HCT116 (cell line): ENCODE measurements at regions not wholly inside any gene's neighbourhood (a gene's known extent, or its start where the extent isn't known, plus 50 kb on each side); places are given as distances from the start of the nearest gene placed in this dataset.

ENCODE experiments used
- ATAC-seq: fragments of 200-7000 bp; cut with Tn5 transposase; 2 replicates; pipeline ENCODE4 v1.9.1; 2020; ENCODE audit warnings: mild to moderate bottlenecking, moderate library complexity
- BruUV-seq: library from RNA; stranded (reverse); fragments of 400-500 nt; replicated peaks from 2 replicates; lab custom pipeline; 2021; lab: Mats Ljungman, UMichigan
- CTCF ChIA-PET: fragments of 300-600 bp; sonication (Branson Sonifier 250); formaldehyde crosslinking; loops from one replicate; lab custom pipeline; 2021; ENCODE audit warnings: antibody characterized with exemption; lab: Charles Lee
- POLR2A ChIA-PET: fragments of 300-600, 350-600 bp; sonication (Branson Sonifier 250); formaldehyde crosslinking; loops from one replicate; lab custom pipeline; 2021; ENCODE audit warnings: antibody characterized with exemption; lab: Charles Lee
- RAD21 ChIA-PET, 2 experiments: fragments of 300-600 bp; sonication (Branson Sonifier 250); formaldehyde crosslinking; loops; one replicate each; lab custom pipeline; 2023; ENCODE audit warnings: low total read pairs in 2 of 2; ENCODE audit not compliant: uncharacterized antibody in 2 of 2, unreplicated experiment in 2 of 2, low non-redundant PET in 1 of 2; lab: Charles Lee
- DNase-seq: peaks from one replicate; pipeline ENCODE4 v3.0.0-alpha.2; 2010; ENCODE audit warnings: low read depth, low spot score
- H2AFZ ChIP-seq: fragments of 200-600 bp; shearing (Covaris generic), sonication (generic); 2 replicates; pipeline ENCODE4 v1.6.1; 2017; ENCODE audit warnings: low read depth, mixed run types, mixed read lengths, antibody characterized with exemption, low read length; ENCODE audit not compliant: poor library complexity, severe bottlenecking
- H3K27ac ChIP-seq: 2 replicates; pipeline ENCODE4 v1.5.1; 2012; ENCODE audit warnings: low read depth, low read length
- H3K27me3 ChIP-seq: fragments of 200-600 bp; sonication (generic); 2 replicates; pipeline ENCODE4 v1.6.1; 2016; ENCODE audit warnings: mixed run types, low read length, mixed read lengths; ENCODE audit not compliant: insufficient read depth
- H3K36me3 ChIP-seq, 2 experiments: fragments of 200-500 bp in 1 of 2; fragments of 200-600 bp in 1 of 2; sonication (Bioruptor generic) in 1 of 2; sonication (generic) in 1 of 2; 2 replicates each; pipeline versions ENCODE4 v1.5.1 to v1.6.1; 2014 to 2016; ENCODE audit warnings: low read length in 2 of 2, inconsistent platforms in 1 of 2, mixed read lengths in 1 of 2, mixed run types in 1 of 2; ENCODE audit not compliant: insufficient read depth in 2 of 2, control insufficient read depth in 1 of 2
- H3K4me1 ChIP-seq, 2 experiments: fragments of 200-600 bp in 1 of 2; sonication (generic) in 1 of 2; 2 replicates each; pipeline versions ENCODE4 v1.5.1 to v1.6.1; 2012 to 2017; ENCODE audit warnings: low read length in 2 of 2, inconsistent platforms in 1 of 2, mild to moderate bottlenecking in 1 of 2, mixed read lengths in 1 of 2, mixed run types in 1 of 2, moderate library complexity in 1 of 2; ENCODE audit not compliant: insufficient read depth in 2 of 2, control insufficient read depth in 1 of 2
- H3K4me2 ChIP-seq: fragments of 200-600 bp; sonication (generic); 2 replicates; pipeline ENCODE4 v1.6.1; 2017; ENCODE audit warnings: mixed run types, low read length, mixed read lengths
- H3K4me3 ChIP-seq, 2 experiments: fragments of 200-600 bp in 1 of 2; sonication (generic) in 1 of 2; replicated peaks in 1 of 2; 2 replicates each; pipeline ENCODE4 v1.5.1; 2011 to 2016; ENCODE audit warnings: low read length in 2 of 2, control low read depth in 1 of 2, low read depth in 1 of 2, mild to moderate bottlenecking in 1 of 2, mixed read lengths in 1 of 2, mixed run types in 1 of 2
- H3K79me2 ChIP-seq: fragments of 200-600 bp; sonication (generic); 2 replicates; pipeline ENCODE4 v1.6.1; 2017; ENCODE audit warnings: mild to moderate bottlenecking, mixed run types, low read length, moderate library complexity, mixed read lengths; ENCODE audit not compliant: insufficient read depth
- H3K9ac ChIP-seq: fragments of 200-600 bp; sonication (generic); 2 replicates; pipeline ENCODE4 v1.6.1; 2016; ENCODE audit warnings: low read length, mixed read lengths
- H3K9me2 ChIP-seq: fragments of 200-600 bp; sonication (generic), shearing (Covaris generic); 2 replicates; pipeline ENCODE4 v1.6.1; 2017; ENCODE audit warnings: mixed run types, mild to moderate bottlenecking, moderate library complexity; ENCODE audit not compliant: insufficient read depth
- H3K9me3 ChIP-seq, 2 experiments: fragments of 200-500 bp in 1 of 2; fragments of 200-600 bp in 1 of 2; sonication (Bioruptor generic) in 1 of 2; sonication (generic) in 1 of 2; 2 replicates each; pipeline ENCODE4 v1.6.1; 2014 to 2017; ENCODE audit warnings: low read length in 2 of 2, mixed read lengths in 2 of 2, inconsistent platforms in 1 of 2, low read depth in 1 of 2, mild to moderate bottlenecking in 1 of 2, mixed run types in 1 of 2, moderate library complexity in 1 of 2; ENCODE audit not compliant: control insufficient read depth in 1 of 2, insufficient read depth in 1 of 2
- H4K20me1 ChIP-seq: fragments of 200-600 bp; sonication (generic), shearing (Covaris generic); 2 replicates; pipeline ENCODE4 v1.6.1; 2017; ENCODE audit warnings: mixed run types, mild to moderate bottlenecking, moderate library complexity; ENCODE audit not compliant: insufficient read depth
- CBX3 ChIP-seq: IDR thresholded peaks from 2 replicates; pipeline ENCODE4 v1.6.1; 2012; ENCODE audit warnings: low read depth
- CEBPB ChIP-seq: IDR thresholded peaks from 2 replicates; pipeline ENCODE4 v1.6.1; 2012; ENCODE audit warnings: low read depth
- CTCF ChIP-seq, 3 experiments: fragments of 200-600 bp in 1 of 3; sonication (generic) in 1 of 3; IDR thresholded peaks in 2 of 3; conservative IDR thresholded peaks in 1 of 3; 2 replicates each; pipeline ENCODE4 v1.5.1; 2012 to 2017; ENCODE audit warnings: low read depth in 2 of 3, low read length in 2 of 3, antibody characterized with exemption in 1 of 3, borderline replicate concordance in 1 of 3, control low read depth in 1 of 3, mild to moderate bottlenecking in 1 of 3, mixed read lengths in 1 of 3, mixed run types in 1 of 3, moderate library complexity in 1 of 3; ENCODE audit not compliant: insufficient read depth in 1 of 3
- EGR1 ChIP-seq: IDR thresholded peaks from 2 replicates; pipeline ENCODE4 v1.6.1; 2012; ENCODE audit warnings: low read depth
- ELF1 ChIP-seq: IDR thresholded peaks from 2 replicates; pipeline ENCODE4 v1.6.1; 2012; ENCODE audit warnings: low read depth, borderline replicate concordance
- EZH2 ChIP-seq: fragments of 200-600 bp; sonication (generic); IDR thresholded peaks from 2 replicates; pipeline ENCODE4 v1.6.1; 2017; ENCODE audit warnings: antibody characterized with exemption, mixed run types
- EZH2phosphoT487 ChIP-seq: fragments of 200-600 bp; IDR thresholded peaks from 2 replicates; pipeline ENCODE4 v1.6.1; 2018; ENCODE audit warnings: antibody characterized with exemption, borderline replicate concordance
- FOSL1 ChIP-seq: IDR thresholded peaks from 2 replicates; pipeline ENCODE4 v1.6.1; 2012; ENCODE audit warnings: low read depth
- JUND ChIP-seq: IDR thresholded peaks from 2 replicates; pipeline ENCODE4 v1.6.1; 2012
- MAX ChIP-seq: IDR thresholded peaks from 2 replicates; pipeline ENCODE4 v1.6.1; 2012
- SP1 ChIP-seq: IDR thresholded peaks from 2 replicates; pipeline ENCODE4 v1.6.1; 2012; ENCODE audit warnings: low read depth
- SRF ChIP-seq: IDR thresholded peaks from 2 replicates; pipeline ENCODE4 v1.6.1; 2012; ENCODE audit warnings: low read depth
- TCF7L2 ChIP-seq: IDR thresholded peaks from 2 replicates; pipeline ENCODE4 v1.7.0; 2011; ENCODE audit warnings: borderline replicate concordance, inconsistent platforms; ENCODE audit not compliant: insufficient read depth, insufficient read length; ENCODE audit errors: extremely low read depth
- YY1 ChIP-seq: IDR thresholded peaks from 2 replicates; pipeline ENCODE4 v1.6.1; 2011; ENCODE audit warnings: low read length, low read depth, moderate library complexity, mild to moderate bottlenecking; ENCODE audit not compliant: insufficient replicate concordance; ENCODE audit errors: extremely low read depth
- ZBTB33 ChIP-seq: IDR thresholded peaks from 2 replicates; pipeline ENCODE4 v1.6.1; 2011; ENCODE audit warnings: mild to moderate bottlenecking, low read length, moderate library complexity; ENCODE audit not compliant: insufficient replicate concordance; ENCODE audit errors: extremely low read depth
- ZFX ChIP-seq: fragments of 450-650 bp; IDR thresholded peaks from 2 replicates; pipeline ENCODE4 v1.6.1; 2017
- ZNF274 ChIP-seq: fragments of 200-500 bp; sonication (Bioruptor generic); IDR thresholded peaks from 2 replicates; pipeline ENCODE4 v1.6.1; 2014; ENCODE audit warnings: mild to moderate bottlenecking, low read depth, low read length, inconsistent platforms
- intact Hi-C: fragments of 100-400 bp; cut with micrococcal nuclease; formaldehyde crosslinking; loops from 2 replicates; pipeline ENCODE4 v1.10.0; 2022

- no peak for ATAC-seq
- no peak for TF ChIP-seq ZNF274
- no peak for TF ChIP-seq EGR1
- TF ChIP-seq CTCF (IDR thresholded peaks at IDR 0.05 in 2 of 3, conservative IDR thresholded peaks at IDR 0.05 in 1 of 3; ENCODE audit: borderline replicate concordance in 1 of 3, insufficient read depth in 1 of 3, low read depth in 2 of 3, low read length in 2 of 3) = no peak
- TF ChIP-seq TCF7L2 = no peak
- no peak for TF ChIP-seq EZH2
- no peak for TF ChIP-seq SRF
- TF ChIP-seq CEBPB = no peak
- no peak for TF ChIP-seq ZFX
- no peak for TF ChIP-seq SP1
- TF ChIP-seq CBX3 = no peak
- Histone ChIP-seq H3K9me3 (no peaks in the 10 kb centered on the region), H3K4me3 (no peak overlapping the region), H3K27ac (no peak overlapping the region), H3K9me2 (no peaks in the 10 kb centered on the region), H3K9ac (no peak overlapping the region), H3K4me1 (no peaks in the 10 kb centered on the region), H3K4me2 (no peak overlapping the region), H3K36me3 (no peaks in the 10 kb centered on the region), H4K20me1 (no peaks in the 10 kb centered on the region), H3K27me3 (peaks cover 25% of the 10 kb centered on the region), H2AFZ (no peak overlapping the region), H3K79me2 (no peaks in the 10 kb centered on the region)
- BruUV-seq = no TSS peak
- POLR2A ChIA-PET = no interaction called here
- DNase-seq = no peak
- RAD21 ChIA-PET = no interaction called here
- intact Hi-C loops = no loop called here
- CTCF ChIA-PET = no interaction called here
Measured at GRCh38 chr4:81838586-81838985, 366.9 kb upstream of the RASGEF1B start.

DNA sequence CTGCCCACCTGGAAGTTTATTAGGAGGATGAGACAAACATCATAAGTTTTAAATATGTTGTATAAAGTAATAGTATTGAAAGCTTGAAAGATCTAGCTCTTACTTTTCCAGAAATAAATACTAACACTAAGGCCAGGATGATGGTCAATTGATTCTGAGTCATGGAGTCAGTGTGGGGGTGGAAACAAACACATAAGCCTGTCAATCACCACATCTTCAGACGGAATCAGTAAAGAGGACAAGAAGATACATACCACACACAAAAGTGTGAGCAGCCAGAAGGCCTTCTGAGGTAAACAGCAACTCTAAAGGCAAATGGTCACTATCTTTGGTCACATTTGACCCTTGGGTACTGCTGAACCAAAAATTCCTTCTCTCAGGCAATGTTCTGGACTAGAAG lies 365.0 kb upstream of the RASGEF1B start:
- Histone ChIP-seq H3K4me2 (no peak overlapping the region), H3K9me3 (no peaks in the 10 kb centered on the region), H4K20me1 (no peaks in the 10 kb centered on the region), H3K27ac (no peak overlapping the region), H3K9me2 (no peaks in the 10 kb centered on the region), H3K27me3 (peaks cover 25% of the 10 kb centered on the region), H2AFZ (no peak overlapping the region), H3K4me3 (no peak overlapping the region), H3K36me3 (no peaks in the 10 kb centered on the region), H3K79me2 (no peaks in the 10 kb centered on the region), H3K9ac (no peak overlapping the region), H3K4me1 (no peaks in the 10 kb centered on the region)
- no TSS peak for BruUV-seq
- CTCF ChIA-PET = interaction anchor here (1.0 kb wide), 1 partner anchor 424 kb away, joined by 3 read pairs; no protein-coding TSS in a partner anchor
- RAD21 ChIA-PET = no interaction called here
- TF ChIP-seq EGR1 = no peak
- TF ChIP-seq JUND = no peak
- no peak for TF ChIP-seq ZBTB33
- no peak for TF ChIP-seq CEBPB
- TF ChIP-seq YY1 = no peak
- TF ChIP-seq EZH2phosphoT487 = no peak
- no peak for TF ChIP-seq MAX
- no peak for TF ChIP-seq SRF
- TF ChIP-seq ZFX = no peak
- no peak for TF ChIP-seq FOSL1
- TF ChIP-seq ELF1 = no peak
- intact Hi-C loops = no loop called here
- POLR2A ChIA-PET = no interaction called here
- DNase-seq (no peak), ATAC-seq (no peak)
